GM12878 (cell line): ENCODE measurements at regions not wholly inside any gene's neighbourhood (a gene's known extent, or its start where the extent isn't known, plus 50 kb on each side); places are given as distances from the start of the nearest gene placed in this dataset.

Experiments used
- CREM ChIP-seq: IDR thresholded peaks from 2 replicates; pipeline ENCODE4 v1.6.1; 2014; ENCODE audit warnings: antibody characterized with exemption, low read depth
- ESRRA ChIP-seq: IDR thresholded peaks from 2 replicates; pipeline ENCODE4 v1.6.1; 2012; ENCODE audit warnings: mild to moderate bottlenecking, low read length, improper control_type of control experiment
- MAX ChIP-seq: IDR thresholded peaks from 2 replicates; pipeline ENCODE4 v1.6.1; 2012; ENCODE audit warnings: low read depth, low read length, improper control_type of control experiment
- ZNF24 ChIP-seq: fragments of 450-650 bp; IDR thresholded peaks from 2 replicates; pipeline ENCODE4 v1.6.1; 2017; ENCODE audit warnings: antibody characterized with exemption, mild to moderate bottlenecking

GRCh38 chr4:66625480-66625879 lies 919.8 kb downstream of the CENPC start:
- no peak for TF ChIP-seq ZNF24
- no peak for TF ChIP-seq CREM
- TF ChIP-seq MAX = no peak
- no peak for TF ChIP-seq ESRRA
